SK-N-SH (cell line): ENCODE measurements at regions not wholly inside any gene's neighbourhood (a gene's known extent, or its start where the extent isn't known, plus 50 kb on each side); places are given as distances from the start of the nearest gene placed in this dataset.

ENCODE experiments used
- CTCF ChIA-PET: fragments of 300-600, 350-600 bp; formaldehyde crosslinking; extraction: SDS; loops from one replicate; lab custom pipeline; 2021; lab: Yijun Ruan, JAX
- POLR2A ChIA-PET: fragments of 350-600 bp; sonication (Branson Sonifier 250); formaldehyde crosslinking; extraction: SDS; loops from one replicate; lab custom pipeline; 2020; ENCODE audit warnings: antibody characterized with exemption, inconsistent platforms; lab: Yijun Ruan, JAX
- DNase-seq: peaks from one replicate; pipeline ENCODE4 v3.0.0; 2012
- H2AFZ ChIP-seq: fragments of 200-600 bp; sonication (generic); 2 replicates; pipeline ENCODE4 v1.8.1; 2016; ENCODE audit warnings: antibody characterized with exemption, mild to moderate bottlenecking, low read depth
- H3F3A ChIP-seq: fragments of 200-600 bp; sonication (generic); replicated peaks from 2 replicates; pipeline ENCODE3; 2016; ENCODE audit warnings: antibody characterized with exemption, mild to moderate bottlenecking; ENCODE audit not compliant: insufficient read depth
- H3K27ac ChIP-seq, 2 experiments: fragments of 200-500 bp in 1 of 2; fragments of 200-600 bp in 1 of 2; sonication (Bioruptor generic) in 1 of 2; sonication (generic), shearing (Covaris generic) in 1 of 2; 2 replicates each; pipeline versions ENCODE4 v1.5.1 to v1.6.1; 2014 to 2016; ENCODE audit warnings: low read depth in 2 of 2, inconsistent platforms in 1 of 2, low read length in 1 of 2, mild to moderate bottlenecking in 1 of 2, mixed read lengths in 1 of 2
- H3K27me3 ChIP-seq: fragments of 200-600 bp; sonication (generic), shearing (Covaris generic); 2 replicates; pipeline ENCODE4 v1.6.1; 2016; ENCODE audit warnings: mixed run types; ENCODE audit not compliant: insufficient read depth
- H3K36me3 ChIP-seq, 2 experiments: fragments of 200-500 bp in 1 of 2; fragments of 200-600 bp in 1 of 2; sonication (Bioruptor generic) in 1 of 2; sonication (generic) in 1 of 2; replicated peaks in 1 of 2; 2 replicates each; pipeline versions ENCODE3 to v1.5.1; 2014 to 2016; ENCODE audit warnings: low read length in 1 of 2, mild to moderate bottlenecking in 1 of 2; ENCODE audit not compliant: insufficient read depth in 2 of 2, control insufficient read depth in 1 of 2
- H3K4me1 ChIP-seq, 2 experiments: fragments of 200-500 bp in 1 of 2; fragments of 200-600 bp in 1 of 2; sonication (Bioruptor generic) in 1 of 2; sonication (generic), shearing (Covaris generic) in 1 of 2; 2 replicates each; pipeline versions ENCODE4 v1.5.1 to v1.6.1; 2014 to 2016; ENCODE audit warnings: low read depth in 1 of 2, low read length in 1 of 2, mixed run types in 1 of 2; ENCODE audit not compliant: insufficient read depth in 2 of 2, control insufficient read depth in 1 of 2
- H3K4me2 ChIP-seq: fragments of 200-600 bp; sonication (generic), shearing (Covaris generic); 2 replicates; pipeline ENCODE4 v1.6.1; 2017; ENCODE audit warnings: mixed run types
- H3K4me3 ChIP-seq, 2 experiments: fragments of 200-500 bp in 1 of 2; fragments of 200-600 bp in 1 of 2; sonication (Bioruptor generic) in 1 of 2; sonication (generic), shearing (Covaris generic) in 1 of 2; 2 replicates each; pipeline versions ENCODE4 v1.5.1 to v1.8.1; 2014 to 2016; ENCODE audit warnings: low read depth in 2 of 2, inconsistent platforms in 1 of 2, low read length in 1 of 2, mild to moderate bottlenecking in 1 of 2, mixed read lengths in 1 of 2, moderate library complexity in 1 of 2
- H3K79me2 ChIP-seq: fragments of 200-600 bp; sonication (generic); 2 replicates; pipeline ENCODE4 v1.8.1; 2017; ENCODE audit warnings: mild to moderate bottlenecking; ENCODE audit not compliant: insufficient read depth
- H3K9ac ChIP-seq: fragments of 200-600 bp; sonication (generic); 2 replicates; pipeline ENCODE4 v1.6.1; 2017; ENCODE audit warnings: mixed run types
- H3K9me2 ChIP-seq: fragments of 200-600 bp; sonication (generic); 2 replicates; pipeline ENCODE4 v1.6.1; 2017; ENCODE audit warnings: mixed run types
- H3K9me3 ChIP-seq: fragments of 200-600 bp; sonication (generic); 2 replicates; pipeline ENCODE4 v1.6.1; 2017; ENCODE audit warnings: mixed run types, mild to moderate bottlenecking, moderate library complexity
- H4K20me1 ChIP-seq: fragments of 200-600 bp; sonication (generic); 2 replicates; pipeline ENCODE4 v1.6.1; 2017; ENCODE audit warnings: mild to moderate bottlenecking, mixed run types; ENCODE audit not compliant: insufficient read depth
- ELF1 ChIP-seq: IDR thresholded peaks from 2 replicates; pipeline ENCODE4 v1.4.0; 2012
- EZH2phosphoT487 ChIP-seq: fragments of 200-600 bp; sonication (generic); IDR thresholded peaks from 2 replicates; pipeline ENCODE4 v1.6.1; 2017; ENCODE audit warnings: low read depth, mixed run types, mild to moderate bottlenecking, antibody characterized with exemption, moderate library complexity, borderline replicate concordance
- IRF3 ChIP-seq: fragments of 150-350 bp; IDR thresholded peaks from 2 replicates; pipeline ENCODE4 v1.6.1; 2016; ENCODE audit warnings: mild to moderate bottlenecking, low read depth, low read length
- MEF2A ChIP-seq: IDR thresholded peaks from 2 replicates; pipeline ENCODE4 v1.4.0; 2012; ENCODE audit warnings: low read depth, borderline replicate concordance
- MXI1 ChIP-seq: IDR thresholded peaks from 2 replicates; pipeline ENCODE4 v1.6.1; 2012; ENCODE audit warnings: mild to moderate bottlenecking, low read depth, low read length, improper control_type of control experiment
- NFIC ChIP-seq: IDR thresholded peaks from 2 replicates; pipeline ENCODE4 v1.4.0; 2012; ENCODE audit warnings: borderline replicate concordance
- PBX3 ChIP-seq: IDR thresholded peaks from 2 replicates; pipeline ENCODE4; 2012
- RCOR1 ChIP-seq: fragments of 150-350 bp; IDR thresholded peaks from 2 replicates; pipeline ENCODE4 v1.6.1; 2017; ENCODE audit warnings: antibody characterized with exemption, low read length
- TAF1 ChIP-seq: IDR thresholded peaks from 2 replicates; pipeline ENCODE4 v1.6.1; 2012; ENCODE audit warnings: low read depth, mild to moderate bottlenecking, low read length, moderate library complexity, borderline replicate concordance
- TCF12 ChIP-seq: IDR thresholded peaks from 2 replicates; pipeline ENCODE4 v1.4.0; 2012
- USF1 ChIP-seq: IDR thresholded peaks from 2 replicates; pipeline ENCODE4 v1.4.0; 2012; ENCODE audit warnings: low read depth, borderline replicate concordance
- ZBTB33 ChIP-seq: IDR thresholded peaks from 2 replicates; pipeline ENCODE4 v1.4.0; 2012; ENCODE audit warnings: low read depth, borderline replicate concordance
- WGBS: methylation state at CpG from one replicate; pipeline ENCODE4 v1.1.6; 2017; ENCODE audit warnings: low lambda C conversion rate; 5-methylcytosine and 5-hydroxymethylcytosine counted together

DNA sequence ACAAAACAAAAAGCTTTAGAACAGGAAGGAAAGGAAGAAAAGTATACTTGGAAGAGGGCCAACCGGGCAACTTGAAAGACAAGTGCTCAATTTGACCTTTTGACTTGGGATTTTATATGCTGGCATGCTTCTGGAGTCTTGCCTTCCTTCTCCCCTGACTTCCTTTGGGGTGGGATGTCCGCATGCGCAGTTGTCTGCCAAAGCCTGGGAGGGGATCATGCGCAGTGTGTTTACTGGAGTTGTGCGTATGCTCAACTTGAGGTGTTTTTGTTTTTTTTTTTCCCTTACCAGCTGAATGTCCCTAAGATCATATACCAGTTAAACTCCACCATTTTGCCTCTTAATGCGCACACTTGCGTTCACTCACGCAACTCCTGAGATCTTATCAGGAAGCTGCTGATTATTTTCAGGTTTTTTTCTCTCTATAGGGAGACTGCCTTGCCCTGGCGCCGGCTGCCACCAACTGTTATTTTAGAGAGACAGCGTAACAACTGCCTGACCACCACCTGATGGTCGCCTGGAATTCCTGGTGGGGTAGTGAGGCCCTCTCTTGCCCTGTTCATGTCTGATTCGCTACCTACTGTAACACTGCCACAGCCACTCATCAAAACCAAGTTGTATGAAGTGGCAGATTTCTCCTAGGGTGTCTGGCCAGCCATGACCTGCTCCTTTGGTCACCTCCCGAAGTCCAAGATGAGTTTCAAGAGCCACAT lies 138.7 kb upstream of the ZNF644 start:
- H3K4me2 ChIP-seq = no peak overlapping the region
- POLR2A ChIA-PET = no interaction called here
- H3K4me3 ChIP-seq = no peak overlapping the region
- H4K20me1 ChIP-seq = no peaks in the 10 kb centered on the region
- DNase-seq = no peak
- CTCF ChIA-PET = no interaction called here
- H3K9me2 ChIP-seq = no peaks in the 10 kb centered on the region
- no peak overlapping the region for H2AFZ ChIP-seq
- H3K27me3 ChIP-seq = no peaks in the 10 kb centered on the region; the same call in 1 of the 2 replicates
- no peak overlapping the region for H3K27ac ChIP-seq
- no peak for TF ChIP-seq ELF1
- TF ChIP-seq TAF1 = no peak
- no peak for TF ChIP-seq NFIC
- TF ChIP-seq RCOR1 = no peak
- H3K9ac ChIP-seq = no peak overlapping the region
- WGBS = 77% methylated on average over 14 of the region's 14 CpGs
- no peaks in the 10 kb centered on the region for H3F3A ChIP-seq
- no peaks in the 10 kb centered on the region for H3K36me3 ChIP-seq
- H3K79me2 ChIP-seq = no peaks in the 10 kb centered on the region
- no peaks in the 10 kb centered on the region for H3K4me1 ChIP-seq
- H3K9me3 ChIP-seq = no peaks in the 10 kb centered on the region

DNA sequence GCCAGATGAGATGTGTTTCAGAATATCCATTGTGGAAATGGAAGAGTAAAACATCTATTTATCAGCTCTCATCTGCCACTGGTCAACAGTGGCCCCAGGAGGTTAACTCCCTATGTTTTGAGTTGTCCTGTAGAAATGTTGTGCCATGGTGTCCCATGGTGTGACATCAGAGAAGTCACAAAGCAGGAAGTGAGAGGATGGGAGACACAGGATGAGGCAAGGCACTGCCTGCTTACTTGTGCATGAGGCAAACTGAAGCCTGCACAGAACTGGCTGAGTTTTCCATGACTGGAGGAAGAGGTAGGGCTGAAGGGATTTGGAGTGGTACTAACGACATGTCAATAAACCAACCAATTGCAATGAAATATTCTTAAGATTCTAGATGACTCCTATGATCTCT lies 131.5 kb upstream of the ZNF644 start:
- CTCF ChIA-PET = interaction anchor here (5.4 kb wide), 1 partner anchor 13 kb away, joined by 29 read pairs; no protein-coding TSS in a partner anchor
- DNase-seq = no peak
- 14% methylated on average over 1 of the region's 1 CpG for WGBS

More for the DNA sequence above, 131.5 kb upstream of the ZNF644 start:
- Histone ChIP-seq H3K79me2 (no peaks in the 10 kb centered on the region), H3K4me3 (no peak overlapping the region), H3K27ac (no peak overlapping the region), H3K9me2 (no peaks in the 10 kb centered on the region), H3K4me2 (no peak overlapping the region), H4K20me1 (no peaks in the 10 kb centered on the region), H3K27me3 (no peaks in the 10 kb centered on the region; the same call in 1 of the 2 replicates), H3K9ac (no peak overlapping the region), H3K4me1 (no peaks in the 10 kb centered on the region), H2AFZ (no peak overlapping the region), H3F3A (no peaks in the 10 kb centered on the region), H3K36me3 (no peaks in the 10 kb centered on the region), H3K9me3 (no peaks in the 10 kb centered on the region)
- no peak for TF ChIP-seq IRF3
- TF ChIP-seq TCF12 = no peak
- no peak for TF ChIP-seq PBX3
- TF ChIP-seq RCOR1 = no peak
- no peak for TF ChIP-seq EZH2phosphoT487
- TF ChIP-seq USF1 = no peak
- no peak for TF ChIP-seq MXI1
- no peak for TF ChIP-seq ZBTB33
- TF ChIP-seq MEF2A = no peak
- POLR2A ChIA-PET = no interaction called here
